MM.1S (cell line): ENCODE measurements at regions not wholly inside any gene's neighbourhood (a gene's known extent, or its start where the extent isn't known, plus 50 kb on each side); places are given as distances from the start of the nearest gene placed in this dataset.

Experiments
- CTCF ChIP-seq: fragments of 300-600 bp; sonication (generic); IDR thresholded peaks from 2 replicates; pipeline ENCODE4 v1.5.1; 2016; ENCODE audit warnings: antibody characterized with exemption, low read length, mixed read lengths
- EZH2 ChIP-seq: fragments of 300-600 bp; sonication (generic); optimal IDR thresholded peaks from 2 replicates; pipeline ENCODE3; 2017; ENCODE audit warnings: low read depth, mild to moderate bottlenecking, antibody characterized with exemption, low read length, mixed read lengths

GRCh38 chr13:39133781-39134180 lies 95.5 kb downstream of the NHLRC3 start:
- TF ChIP-seq EZH2 = no peak
- TF ChIP-seq CTCF = no peak
